OCI-LY7 (cell line): ENCODE measurements at regions not wholly inside any gene's neighbourhood (a gene's known extent, or its start where the extent isn't known, plus 50 kb on each side); places are given as distances from the start of the nearest gene placed in this dataset.

Experiments
- BruUV-seq: library from RNA; stranded (reverse); fragments of 400-500 nt; replicated peaks from 2 replicates; lab custom pipeline; 2021; lab: Mats Ljungman, UMichigan
- CTCF ChIA-PET: fragments of 300-600 bp; sonication (Branson Sonifier 250); formaldehyde crosslinking; loops from one replicate; lab custom pipeline; 2022; ENCODE audit warnings: antibody characterized with exemption; ENCODE audit not compliant: unreplicated experiment; lab: Charles Lee
- POLR2A ChIA-PET: fragments of 300-600 bp; sonication (Branson Sonifier 250); formaldehyde crosslinking; loops from one replicate; lab custom pipeline; 2022; ENCODE audit warnings: antibody characterized with exemption; lab: Charles Lee
- DNase-seq: peaks from one replicate; pipeline ENCODE4 v3.0.0-alpha.2; 2015; ENCODE audit warnings: low spot score
- H2AFZ ChIP-seq: fragments of 200-600 bp; sonication (generic), shearing (Covaris generic); 2 replicates; pipeline ENCODE4 v1.6.1; 2014; ENCODE audit warnings: mild to moderate bottlenecking, antibody characterized with exemption, low read length, moderate library complexity
- H3K27ac ChIP-seq: fragments of 200-600 bp; sonication (generic); 2 replicates; pipeline ENCODE4 v1.5.1; 2014; ENCODE audit warnings: mixed run types, low read depth, mild to moderate bottlenecking, moderate library complexity, low read length, inconsistent platforms; ENCODE audit not compliant: poor library complexity, severe bottlenecking
- H3K36me3 ChIP-seq: fragments of 200-600 bp; sonication (generic); 2 replicates; pipeline ENCODE4 v1.6.1; 2014; ENCODE audit warnings: mild to moderate bottlenecking, antibody characterized with exemption, low read length, moderate library complexity, mixed read lengths; ENCODE audit not compliant: insufficient read depth
- H3K4me1 ChIP-seq: fragments of 200-600 bp; sonication (generic); 2 replicates; pipeline ENCODE4 v1.5.1; 2014; ENCODE audit warnings: mild to moderate bottlenecking, low read length; ENCODE audit not compliant: insufficient read depth, poor library complexity, severe bottlenecking
- H3K4me2 ChIP-seq: fragments of 200-600 bp; sonication (generic); 2 replicates; pipeline ENCODE4 v1.6.1; 2014; ENCODE audit warnings: mild to moderate bottlenecking, low read length
- H3K4me3 ChIP-seq: fragments of 200-600 bp; sonication (generic); 2 replicates; pipeline ENCODE4 v1.5.1; 2014; ENCODE audit warnings: mild to moderate bottlenecking, low read depth, low read length; ENCODE audit not compliant: poor library complexity, severe bottlenecking
- H3K79me2 ChIP-seq: fragments of 200-600 bp; sonication (generic); 2 replicates; pipeline ENCODE4 v1.6.1; 2016; ENCODE audit warnings: low read depth, mild to moderate bottlenecking, low read length, moderate library complexity, mixed read lengths; ENCODE audit not compliant: insufficient read depth
- H3K9me2 ChIP-seq: fragments of 200-600 bp; sonication (generic); 2 replicates; pipeline ENCODE4 v1.6.1; 2016; ENCODE audit warnings: mild to moderate bottlenecking, low read length, mixed read lengths; ENCODE audit not compliant: insufficient read depth
- H3K9me3 ChIP-seq: fragments of 200-600 bp; sonication (generic); 2 replicates; pipeline ENCODE4 v1.6.1; 2014; ENCODE audit warnings: mild to moderate bottlenecking, mixed run types, low read length, mixed read lengths
- H4K20me1 ChIP-seq: fragments of 200-600 bp; sonication (generic); 2 replicates; pipeline ENCODE4 v1.6.1; 2014; ENCODE audit warnings: mild to moderate bottlenecking, antibody characterized with exemption, low read length, moderate library complexity, mixed read lengths; ENCODE audit not compliant: insufficient read depth
- CTCF ChIP-seq: fragments of 200-600 bp; sonication (generic); conservative IDR thresholded peaks from 2 replicates; pipeline ENCODE4 v1.5.1; 2014; ENCODE audit warnings: mild to moderate bottlenecking, antibody characterized with exemption, low read length, moderate library complexity, mixed read lengths
- EZH2phosphoT487 ChIP-seq: fragments of 200-600 bp; sonication (generic); IDR thresholded peaks from 2 replicates; pipeline ENCODE4 v1.6.1; 2018; ENCODE audit warnings: low read depth, borderline replicate concordance, mild to moderate bottlenecking, mixed run types, antibody characterized with exemption, low read length, moderate library complexity, mixed read lengths
- intact Hi-C: fragments of 100-400 bp; cut with micrococcal nuclease; formaldehyde crosslinking; loops from one replicate; pipeline ENCODE4 v1.10.0; 2022; ENCODE audit not compliant: unreplicated experiment

- Histone ChIP-seq H4K20me1 (no peaks in the 10 kb centered on the region), H3K4me2 (no peak overlapping the region), H3K4me3 (no peak overlapping the region), H3K79me2 (no peaks in the 10 kb centered on the region), H3K9me3 (no peaks in the 10 kb centered on the region), H3K9me2 (no peaks in the 10 kb centered on the region), H3K36me3 (no peaks in the 10 kb centered on the region), H3K27ac (no peak overlapping the region), H3K4me1 (no peaks in the 10 kb centered on the region), H2AFZ (no peak overlapping the region)
- ChIA-PET POLR2A (interaction anchor here (0.6 kb wide), 1 partner anchor 1836 kb away, joined by 3 read pairs; no protein-coding TSS in a partner anchor), CTCF (no interaction called here)
- DNase-seq: no peak
- intact Hi-C loops: no loop called here
- BruUV-seq: no TSS peak
- TF ChIP-seq EZH2phosphoT487: no peak
These were observed 644.1 kb upstream of the TENM3 start for GRCh38 chr4:181599134-181599533.

GRCh38 chr4:181601103-181601502, 642.1 kb upstream of the TENM3 start:
- intact Hi-C loops: no loop called here
- Histone ChIP-seq H3K4me3 (no peak overlapping the region), H3K9me3 (no peaks in the 10 kb centered on the region), H3K9me2 (no peaks in the 10 kb centered on the region), H3K4me1 (no peaks in the 10 kb centered on the region), H3K79me2 (no peaks in the 10 kb centered on the region), H2AFZ (no peak overlapping the region), H3K4me2 (no peak overlapping the region), H3K27ac (no peak overlapping the region), H4K20me1 (no peaks in the 10 kb centered on the region), H3K36me3 (no peaks in the 10 kb centered on the region)
- no peak for DNase-seq
- ChIA-PET POLR2A (no interaction called here), CTCF (no interaction called here)
- no TSS peak for BruUV-seq
- TF ChIP-seq EZH2phosphoT487 (no peak), CTCF (no peak)

GRCh38 chr4:181604546-181604945, 638.7 kb upstream of the TENM3 start:
- H3K9me2 ChIP-seq: no peaks in the 10 kb centered on the region
- DNase-seq: no peak
- no peaks in the 10 kb centered on the region for H3K36me3 ChIP-seq
- no peaks in the 10 kb centered on the region for H3K79me2 ChIP-seq
- no peaks in the 10 kb centered on the region for H3K9me3 ChIP-seq
- POLR2A ChIA-PET: no interaction called here
- H3K27ac ChIP-seq: no peak overlapping the region
- H3K4me3 ChIP-seq: no peak overlapping the region
- no peaks in the 10 kb centered on the region for H4K20me1 ChIP-seq
- H2AFZ ChIP-seq: no peak overlapping the region
- no peaks in the 10 kb centered on the region for H3K4me1 ChIP-seq
- TF ChIP-seq CTCF: no peak
- TF ChIP-seq EZH2phosphoT487: no peak
- CTCF ChIA-PET: no interaction called here
- BruUV-seq: no TSS peak
- intact Hi-C loops: no loop called here
- H3K4me2 ChIP-seq: no peak overlapping the region
